GM18499 (cell line): ENCODE measurements at regions not wholly inside any gene's neighbourhood (a gene's known extent, or its start where the extent isn't known, plus 50 kb on each side); places are given as distances from the start of the nearest gene placed in this dataset.
"Not testable (repeated sequence)": the region's sequence is repeated elsewhere in the genome, so short reads cannot be mapped to it uniquely, and the experiment has no call there.

Experiments used
- ATAC-seq: cut with Tn5 transposase; IDR thresholded peaks from one replicate; pipeline ENCODE4 v1.9.1; 2021; ENCODE audit warnings: moderate number of reproducible peaks; ENCODE audit not compliant: insufficient read depth, unreplicated experiment

DNA sequence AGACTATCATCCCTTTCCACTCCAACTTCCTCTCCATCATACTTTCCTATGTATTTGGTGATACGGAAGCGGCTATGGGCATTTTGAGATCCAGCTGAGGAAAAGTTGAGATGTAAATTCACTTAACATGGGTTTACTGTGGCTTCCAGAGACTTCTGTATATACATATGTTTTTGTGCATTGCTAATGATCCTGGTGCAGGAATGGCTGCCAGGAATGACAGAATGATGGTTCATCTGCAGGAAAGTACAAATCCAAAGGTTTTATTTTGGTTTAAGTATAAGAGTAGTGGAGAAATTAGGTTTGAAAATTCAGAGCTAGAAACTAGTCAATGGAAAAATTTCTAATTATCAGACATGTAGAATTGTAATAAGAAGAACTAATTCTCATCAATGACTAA, 95.0 kb upstream of the PAM start:
- ATAC-seq = no peak

- no peak for ATAC-seq
These were observed 91.2 kb upstream of the PAM start for GRCh38 chr5:102663749-102664530.

- ATAC-seq = no peak
These were observed 90.3 kb upstream of the PAM start for GRCh38 chr5:102664616-102665335.

DNA sequence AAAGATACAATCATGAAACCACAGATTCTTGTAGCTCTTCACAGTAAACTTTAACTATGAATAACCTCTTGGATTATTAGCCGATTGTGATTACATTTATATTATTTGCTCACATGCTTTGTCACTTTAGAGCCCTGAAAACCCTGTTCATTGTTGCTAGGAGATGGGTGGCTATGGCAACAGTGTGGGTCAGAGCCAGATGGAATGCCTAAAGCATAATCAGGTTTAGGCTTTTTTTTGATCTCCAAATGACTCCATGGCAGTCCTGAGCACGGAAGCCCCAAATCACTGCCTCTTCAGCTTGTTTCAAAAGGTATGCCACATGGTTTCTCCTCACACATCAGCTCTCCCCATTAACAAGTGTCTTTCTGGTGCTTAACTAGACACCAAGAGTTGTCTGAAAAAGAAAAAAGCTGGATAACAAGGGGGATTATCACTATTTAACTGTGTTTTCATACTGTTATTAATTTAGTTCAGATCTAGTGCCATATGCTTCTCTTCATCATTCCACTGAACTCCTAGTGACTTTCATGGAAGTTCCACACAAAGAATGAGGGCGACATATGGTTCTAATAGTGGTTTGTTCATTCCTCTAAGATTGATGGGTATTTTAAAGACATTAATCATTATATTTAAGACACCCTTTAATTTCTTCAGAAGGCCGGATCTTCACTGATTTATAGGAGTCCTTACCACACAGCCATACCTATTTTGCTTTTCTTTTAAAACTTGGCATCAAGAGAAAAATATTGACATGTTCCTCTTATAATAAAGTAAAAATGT, 88.8 kb upstream of the PAM start:
- ATAC-seq = no peak

DNA sequence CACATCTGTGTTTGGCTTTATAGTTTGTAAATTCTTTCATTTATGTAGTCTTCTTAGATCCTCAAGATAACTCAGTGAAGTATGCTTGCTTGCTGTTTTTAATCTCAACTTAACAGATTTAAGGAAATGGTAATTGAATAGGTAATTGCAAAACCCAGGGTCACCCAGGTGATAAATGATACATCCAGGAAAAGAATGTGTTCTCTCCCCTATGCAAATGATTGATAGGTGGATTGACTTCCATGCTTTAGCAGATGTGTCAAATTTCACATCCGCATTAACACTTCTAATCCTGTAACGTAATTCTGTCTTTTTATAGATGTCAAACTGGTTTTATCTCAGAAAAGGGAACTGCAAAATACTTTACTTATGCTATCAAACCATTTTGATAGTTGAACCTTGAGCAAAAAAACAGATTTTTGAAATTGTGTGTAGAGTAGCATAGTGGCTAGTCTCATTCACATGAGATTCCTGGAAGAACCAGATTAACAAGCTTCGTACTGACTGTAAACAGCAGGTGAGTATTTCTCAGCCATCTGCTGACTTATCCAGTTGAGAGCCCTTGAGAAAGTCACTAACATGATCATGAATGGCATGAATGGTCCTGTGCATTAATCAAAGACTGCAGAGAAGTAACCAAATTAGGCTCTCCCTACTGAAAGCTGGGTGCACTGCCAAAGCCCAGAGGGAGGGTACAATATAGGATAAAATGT, 86.7 kb upstream of the PAM start:
- ATAC-seq = no peak

DNA sequence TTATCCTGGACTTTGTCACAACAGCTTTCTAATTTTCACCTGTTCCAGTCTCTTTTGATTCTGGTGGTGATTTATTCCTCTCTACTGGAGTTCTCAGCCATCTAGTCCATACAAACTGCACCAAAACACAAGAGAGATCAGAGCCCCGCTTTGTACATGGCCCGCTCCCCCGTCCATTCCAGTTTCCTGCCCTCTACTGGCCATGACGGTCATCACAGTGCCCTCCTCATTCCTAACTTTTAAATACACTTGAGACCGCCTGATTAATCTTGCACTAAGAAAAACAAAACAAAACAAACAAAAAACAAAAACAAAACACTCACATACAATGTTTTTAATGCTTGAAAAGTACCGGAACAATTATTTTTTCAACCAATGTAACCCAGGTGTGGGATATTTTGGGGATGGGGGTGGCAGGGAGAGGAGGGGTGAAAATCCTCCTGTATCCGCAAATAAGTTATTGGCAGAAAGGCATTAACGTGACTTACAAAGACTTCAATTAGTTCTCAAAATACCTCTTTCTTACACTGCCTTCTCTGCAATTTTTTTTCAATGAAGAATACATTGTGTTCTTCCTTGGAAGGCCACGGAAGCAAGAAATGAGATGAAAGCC, 84.8 kb upstream of the PAM start:
- no peak for ATAC-seq

- not testable (repeated sequence) for ATAC-seq
These were observed 83.9 kb upstream of the PAM start for GRCh38 chr5:102671033-102671734.

DNA sequence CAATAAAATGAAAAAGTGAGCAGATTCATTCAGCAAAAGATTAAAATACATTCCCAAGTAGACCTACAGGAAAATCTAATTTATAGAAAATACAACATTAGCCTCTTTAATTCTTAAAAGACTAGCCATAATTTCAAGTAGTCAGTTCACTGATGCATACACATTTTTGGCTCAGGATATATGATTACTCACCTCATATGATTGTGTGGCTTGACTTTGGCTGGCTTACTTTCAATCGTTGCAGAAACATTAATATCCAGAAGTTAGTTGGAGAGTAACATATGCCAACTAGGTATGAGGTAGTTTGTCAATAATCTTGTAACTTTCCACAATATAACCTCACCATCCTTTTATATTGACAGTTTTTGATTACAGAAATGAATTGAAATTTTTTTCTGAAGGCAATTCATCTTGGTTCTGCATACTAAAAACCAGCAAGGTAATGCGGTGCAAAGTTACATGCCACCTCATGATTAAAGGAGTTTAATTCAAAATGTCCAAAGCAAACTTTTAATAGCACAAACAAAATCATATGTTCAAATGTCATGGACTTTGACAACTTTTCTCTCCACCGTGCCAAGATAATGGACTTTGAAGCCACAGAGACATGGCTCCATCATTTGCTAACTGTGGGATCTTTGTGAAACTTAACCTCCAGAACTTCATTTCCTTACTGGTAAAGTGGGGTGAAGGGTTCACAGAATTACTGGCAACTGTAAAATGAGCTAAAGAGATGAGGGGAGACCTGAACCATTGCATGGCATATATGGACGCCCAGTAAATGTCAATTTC, 76.6 kb upstream of the PAM start:
- ATAC-seq = no peak

- ATAC-seq = peak; percentile 98
These were observed 73.6 kb upstream of the PAM start for GRCh38 chr5:102681403-102681983.

DNA sequence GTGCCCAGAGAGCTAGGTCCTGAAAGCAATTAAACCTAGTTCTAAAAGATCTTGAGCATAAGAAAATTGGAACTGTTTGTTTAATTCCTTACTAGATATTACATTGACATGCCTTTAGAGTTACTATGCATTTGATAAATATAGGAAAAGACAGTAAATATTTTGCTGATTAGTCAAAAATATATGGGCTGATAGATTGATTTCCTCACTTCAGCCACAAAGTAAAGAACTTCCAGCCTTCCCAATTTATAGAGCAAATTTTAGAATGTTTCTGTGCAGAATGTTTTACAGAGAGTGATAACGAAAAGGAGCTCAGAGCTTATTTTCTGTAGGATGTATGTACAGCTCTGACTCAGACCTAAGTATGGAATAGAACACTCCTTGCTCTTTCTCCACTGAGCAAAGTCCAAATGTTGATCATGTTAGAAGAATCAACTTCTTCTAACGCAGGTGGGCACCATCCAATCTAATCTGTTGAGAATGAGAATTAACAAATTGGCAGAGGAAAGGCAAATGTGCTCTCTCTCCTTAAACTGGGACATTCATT, 72.9 kb upstream of the PAM start:
- no peak for ATAC-seq

DNA sequence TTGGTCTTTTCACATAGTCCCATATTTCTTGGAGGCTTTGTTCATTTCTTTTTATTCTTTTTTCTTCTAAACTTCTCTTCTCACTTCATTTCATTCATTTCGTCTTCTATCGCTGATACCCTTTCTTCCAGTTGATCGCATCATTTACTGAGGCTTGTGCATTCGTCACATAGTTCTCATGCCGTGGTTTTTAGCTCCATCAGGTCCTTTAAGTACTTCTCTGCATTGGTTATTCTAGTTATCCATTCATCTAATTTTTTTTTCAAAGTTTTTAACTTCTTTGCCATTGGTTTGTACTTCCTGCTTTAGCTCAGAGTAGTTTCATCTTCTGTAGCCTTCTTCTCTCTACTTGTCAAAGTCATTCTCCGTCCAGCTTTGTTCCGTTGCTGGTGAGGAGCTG, 67.0 kb upstream of the PAM start:
- ATAC-seq = not testable (repeated sequence)

DNA sequence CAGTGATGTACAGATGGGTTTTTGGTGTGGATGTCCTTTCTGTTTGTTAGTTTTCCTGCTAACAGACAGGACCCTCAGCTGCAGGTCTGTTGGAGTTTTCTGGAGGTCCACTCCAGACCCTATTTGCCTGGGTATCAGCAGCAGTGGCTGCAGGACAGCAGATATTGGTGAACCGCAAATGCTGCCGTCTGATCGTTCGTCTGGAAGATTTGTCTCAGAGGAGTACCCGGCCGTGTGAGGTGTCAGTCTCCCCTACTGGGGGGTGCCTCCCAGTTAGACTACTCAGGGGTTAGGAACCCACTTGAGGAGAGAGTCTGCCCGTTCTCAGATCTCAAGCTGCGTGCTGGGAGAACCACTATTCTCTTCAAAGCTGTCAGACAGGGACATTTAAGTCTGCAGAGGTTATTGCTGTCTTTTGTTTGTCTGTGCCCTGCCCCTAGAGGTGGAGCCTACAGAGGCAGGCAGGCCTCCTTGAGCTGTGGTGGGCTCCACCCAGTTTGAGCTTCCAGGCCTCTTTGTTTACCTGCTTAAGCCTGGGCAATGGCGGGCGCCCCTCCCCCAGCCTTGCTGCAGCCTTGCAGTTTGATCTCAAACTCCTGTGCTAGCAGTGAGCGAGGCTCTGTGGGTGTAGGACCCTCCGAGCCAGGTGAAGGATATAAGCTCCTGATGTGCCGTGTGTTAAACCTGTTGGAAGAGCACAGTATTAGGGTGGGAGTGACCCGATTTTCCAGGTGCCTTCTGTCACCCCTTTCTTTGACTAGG, 66.3 kb upstream of the PAM start:
- not testable (repeated sequence) for ATAC-seq

GRCh38 chr5:102690910-102691309, 64.2 kb upstream of the PAM start:
- no peak for ATAC-seq

- ATAC-seq = no peak
These were observed 63.7 kb upstream of the PAM start for GRCh38 chr5:102691434-102691833.

GRCh38 chr5:102700120-102700831, 54.8 kb upstream of the PAM start:
- ATAC-seq = no peak

GRCh38 chr5:102700916-102701315, 54.2 kb upstream of the PAM start:
- no peak for ATAC-seq

- ATAC-seq = no peak
These were observed 53.4 kb upstream of the PAM start for GRCh38 chr5:102701748-102702147.
